ENCODE measurements at regions not wholly inside any gene's neighbourhood (a gene's known extent, or its start where the extent isn't known, plus 50 kb on each side); places are given as distances from the start of the nearest gene placed in this dataset.

- in situ Hi-C loops (cut with HindIII; ENCODE audit: low pct_unique_long_range_greater_than_20kb, low sequenced_read_pairs), result no loop called here
- no peak for DNase-seq (ENCODE audit: low read depth in 1 of 2, low spot score in 1 of 2)
Measured at GRCh38 chr1:64417803-64418202, 52.1 kb upstream of the CACHD1 start.

More at GRCh38 chr1:64417803-64418202, 52.1 kb upstream of the CACHD1 start:
- TF ChIP-seq JUND (IDR thresholded peaks at IDR 0.05; ENCODE audit: low read depth), result no peak

Measured in T47D (cell line).